Activated naive CD4-positive, alpha-beta T cell treated with Interleukin-2 at 50 U/mL for 16 hours (primary cell): ENCODE measurements at regions not wholly inside any gene's neighbourhood (a gene's known extent, or its start where the extent isn't known, plus 50 kb on each side); places are given as distances from the start of the nearest gene placed in this dataset.

Experiments
- DNase-seq: peaks from one replicate; pipeline ENCODE4 v3.0.0-alpha.2; 2020

- no peak for DNase-seq
Measured at GRCh38 chr3:157794771-157795170, 291.6 kb upstream of the VEPH1 start.

GRCh38 chr3:157793745-157794144 lies 290.5 kb upstream of the VEPH1 start:
- DNase-seq, result no peak

GRCh38 chr3:157789162-157789561 lies 285.9 kb upstream of the VEPH1 start:
- DNase-seq, result no peak

- no peak for DNase-seq
Measured at GRCh38 chr3:157786618-157787017, 283.4 kb upstream of the VEPH1 start.

GRCh38 chr3:157786211-157786610 lies 283.0 kb upstream of the VEPH1 start:
- no peak for DNase-seq

- DNase-seq, result no peak
Measured at GRCh38 chr3:157785102-157785826, 282.0 kb upstream of the VEPH1 start.

GRCh38 chr3:157782236-157782635 lies 279.0 kb upstream of the VEPH1 start:
- DNase-seq, result no peak

GRCh38 chr3:157776861-157777260 lies 273.6 kb upstream of the VEPH1 start:
- no peak for DNase-seq

- DNase-seq, result no peak
Measured at GRCh38 chr3:157775446-157775845, 272.2 kb upstream of the VEPH1 start.

- DNase-seq, result no peak
Measured at GRCh38 chr3:157769378-157769777, 266.2 kb upstream of the VEPH1 start.

GRCh38 chr3:157767607-157768006 lies 264.4 kb upstream of the VEPH1 start:
- DNase-seq, result no peak

- DNase-seq, result no peak
Measured at GRCh38 chr3:157763644-157764043, 260.4 kb upstream of the VEPH1 start.

- DNase-seq, result no peak
Measured at GRCh38 chr3:157759311-157759710, 256.1 kb upstream of the VEPH1 start.

GRCh38 chr3:157755233-157755632 lies 252.0 kb upstream of the VEPH1 start:
- no peak for DNase-seq

- DNase-seq, result no peak
Measured at GRCh38 chr3:157754451-157754850, 251.2 kb upstream of the VEPH1 start.

- DNase-seq, result no peak
Measured at GRCh38 chr3:157753787-157754136, 250.5 kb upstream of the VEPH1 start.

- DNase-seq, result no peak
Measured at GRCh38 chr3:157752956-157753786, 250.0 kb upstream of the VEPH1 start.

GRCh38 chr3:157752554-157752953 lies 249.3 kb upstream of the VEPH1 start:
- no peak for DNase-seq

GRCh38 chr3:157751386-157751785 lies 248.2 kb upstream of the VEPH1 start:
- DNase-seq, result no peak

GRCh38 chr3:157746391-157746790 lies 243.2 kb upstream of the VEPH1 start:
- no peak for DNase-seq

- DNase-seq, result no peak
Measured at GRCh38 chr3:157741607-157742006, 238.4 kb upstream of the VEPH1 start.

- DNase-seq, result no peak
Measured at GRCh38 chr3:157738441-157738840, 235.2 kb upstream of the VEPH1 start.

- DNase-seq, result no peak
Measured at GRCh38 chr3:157718800-157719199, 215.6 kb upstream of the VEPH1 start.

GRCh38 chr3:157713101-157713500 lies 209.9 kb upstream of the VEPH1 start:
- DNase-seq, result no peak

GRCh38 chr3:157705258-157705657 lies 202.0 kb upstream of the VEPH1 start:
- DNase-seq, result no peak
